ENCODE measurements at regions not wholly inside any gene's neighbourhood (a gene's known extent, or its start where the extent isn't known, plus 50 kb on each side); places are given as distances from the start of the nearest gene placed in this dataset.
"Not testable (repeated sequence)": the region's sequence is repeated elsewhere in the genome, so short reads cannot be mapped to it uniquely, and the experiment has no call there.

- Histone ChIP-seq H3K27ac (no peak overlapping the region), H3K4me3 (no peak overlapping the region), H3K4me1 (replicated peaks in 1 of 2) (no peaks in the 10 kb centered on the region)
- no peak for ATAC-seq (replicated peaks in 6 of 8)
- WGBS, 10 experiments = 38 to 94% (median 83%) methylated on average over 1 to 5 of the region's 5 CpGs; no CpG with 5 or more reads in 1 of the 10 experiments
- in situ Hi-C loops (cut with MboI; ENCODE audit: low pct_unique_long_range_greater_than_20kb in 2 of 9, low sequenced_read_pairs in 9 of 9, unreplicated experiment in 9 of 9) = no loop called here
Observed at GRCh38 chr7:46613116-46613515, 692.0 kb upstream of the IGFBP3 start.

GRCh38 chr7:46611508-46611907 lies 690.4 kb upstream of the IGFBP3 start:
- ATAC-seq (replicated peaks in 6 of 8) = no peak

GRCh38 chr7:46610746-46611145 lies 689.7 kb upstream of the IGFBP3 start:
- in situ Hi-C loops (cut with MboI; ENCODE audit: low pct_unique_long_range_greater_than_20kb in 2 of 9, low sequenced_read_pairs in 9 of 9, unreplicated experiment in 9 of 9) = no loop called here
- Histone ChIP-seq H3K27ac (no peak overlapping the region), H3K4me1 (replicated peaks in 1 of 2) (peaks cover 3 to 10% of the 10 kb centered on the region in 2 donors), H3K4me3 (no peak overlapping the region)
- no peak for ATAC-seq (replicated peaks in 6 of 8)
- WGBS, 10 experiments = 0 to 100% (median 71%) methylated on average over 1 to 2 of the region's 2 CpGs; no CpG with 5 or more reads in 5 of the 10 experiments

More at GRCh38 chr7:46611508-46611907, 690.4 kb upstream of the IGFBP3 start:
- WGBS, 10 experiments = 63 to 100% (median 87%) methylated on average over 2 of the region's 2 CpGs
- H3K4me3 ChIP-seq = no peak overlapping the region
- no peak overlapping the region for H3K27ac ChIP-seq
- in situ Hi-C loops (cut with MboI; ENCODE audit: low pct_unique_long_range_greater_than_20kb in 2 of 9, low sequenced_read_pairs in 9 of 9, unreplicated experiment in 9 of 9) = no loop called here
- H3K4me1 ChIP-seq (replicated peaks in 1 of 2) = peaks cover 3 to 8% of the 10 kb centered on the region in 2 donors

GRCh38 chr7:46607176-46607575 lies 686.1 kb upstream of the IGFBP3 start:
- no peak for ATAC-seq (replicated peaks in 6 of 8)
- Histone ChIP-seq H3K4me3 (no peak overlapping the region), H3K27ac (no peak overlapping the region), H3K4me1 (replicated peaks in 1 of 2) (peaks cover 3 to 10% of the 10 kb centered on the region in 2 donors)
- in situ Hi-C loops (cut with MboI; ENCODE audit: low pct_unique_long_range_greater_than_20kb in 2 of 9, low sequenced_read_pairs in 9 of 9, unreplicated experiment in 9 of 9) = no loop called here
- 53 to 95% (median 82%) methylated on average over 2 to 3 of the region's 4 CpGs for WGBS, 10 experiments

GRCh38 chr7:46606761-46607160 lies 685.7 kb upstream of the IGFBP3 start:
- peaks cover 3 to 10% of the 10 kb centered on the region in 2 donors for H3K4me1 ChIP-seq (replicated peaks in 1 of 2)
- WGBS, 10 experiments = 86 to 100% (median 94%) methylated on average over 1 to 3 of the region's 3 CpGs; no CpG with 5 or more reads in 2 of the 10 experiments
- no peak overlapping the region for H3K27ac ChIP-seq
- ATAC-seq (replicated peaks in 6 of 8) = peak in 5 of 8 experiments; percentile 39 to 69 (median 61)
- in situ Hi-C loops (cut with MboI; ENCODE audit: low pct_unique_long_range_greater_than_20kb in 2 of 9, low sequenced_read_pairs in 9 of 9, unreplicated experiment in 9 of 9) = no loop called here
- H3K4me3 ChIP-seq = no peak overlapping the region

- in situ Hi-C loops (cut with MboI; ENCODE audit: low pct_unique_long_range_greater_than_20kb in 2 of 9, low sequenced_read_pairs in 9 of 9, unreplicated experiment in 9 of 9) = no loop called here
- ATAC-seq (replicated peaks in 6 of 8) = no peak
- H3K27ac ChIP-seq = no peak overlapping the region
- H3K4me1 ChIP-seq (replicated peaks in 1 of 2) = peaks cover 3 to 10% of the 10 kb centered on the region in 2 donors
- no peak overlapping the region for H3K4me3 ChIP-seq
- WGBS, 10 experiments = 0 to 100% (median 85%) methylated on average over 1 to 3 of the region's 3 CpGs
Observed at GRCh38 chr7:46604241-46604661, 683.2 kb upstream of the IGFBP3 start.

GRCh38 chr7:46603780-46604179 lies 682.7 kb upstream of the IGFBP3 start:
- no peak overlapping the region for H3K27ac ChIP-seq

GRCh38 chr7:46603296-46603752 lies 682.3 kb upstream of the IGFBP3 start:
- in situ Hi-C loops (cut with MboI; ENCODE audit: low pct_unique_long_range_greater_than_20kb in 2 of 9, low sequenced_read_pairs in 9 of 9, unreplicated experiment in 9 of 9) = no loop called here
- 53 to 100% (median 73%) methylated on average over 1 to 4 of the region's 7 CpGs; no CpG with 5 or more reads in 6 of the 10 experiments for WGBS, 10 experiments
- no peak overlapping the region for H3K27ac ChIP-seq

More at GRCh38 chr7:46603780-46604179, 682.7 kb upstream of the IGFBP3 start:
- in situ Hi-C loops (cut with MboI; ENCODE audit: low pct_unique_long_range_greater_than_20kb in 2 of 9, low sequenced_read_pairs in 9 of 9, unreplicated experiment in 9 of 9) = no loop called here
- WGBS, 10 experiments = 15 to 94% (median 80%) methylated on average over 1 to 11 of the region's 11 CpGs; no CpG with 5 or more reads in 4 of the 10 experiments
- no peak overlapping the region for H3K4me3 ChIP-seq
- peaks cover 3 to 10% of the 10 kb centered on the region in 2 donors for H3K4me1 ChIP-seq (replicated peaks in 1 of 2)
- peak in 7 of 8 experiments; percentile 26 to 88 (median 46) for ATAC-seq (replicated peaks in 6 of 8)

GRCh38 chr7:46600340-46600739 lies 679.3 kb upstream of the IGFBP3 start:
- no peak for ATAC-seq (replicated peaks in 6 of 8)
- no peak overlapping the region for H3K27ac ChIP-seq
- no peaks in the 10 kb centered on the region for H3K4me1 ChIP-seq (replicated peaks in 1 of 2)
- in situ Hi-C loops (cut with MboI; ENCODE audit: low pct_unique_long_range_greater_than_20kb in 2 of 9, low sequenced_read_pairs in 9 of 9, unreplicated experiment in 9 of 9) = no loop called here
- H3K4me3 ChIP-seq = no peak overlapping the region
- WGBS, 10 experiments = 0 to 93% (median 68%) methylated on average over 3 to 4 of the region's 5 CpGs; no CpG with 5 or more reads in 6 of the 10 experiments

More at GRCh38 chr7:46603296-46603752, 682.3 kb upstream of the IGFBP3 start:
- Histone ChIP-seq H3K4me1 (replicated peaks in 1 of 2) (peaks cover 3 to 10% of the 10 kb centered on the region in 2 donors), H3K4me3 (no peak overlapping the region)
- ATAC-seq (replicated peaks in 6 of 8) = peak in 5 of 8 experiments; percentile 32 to 82 (median 50)

GRCh38 chr7:46594831-46595230 lies 673.8 kb upstream of the IGFBP3 start:
- no CpG with 5 or more reads among the region's 1 CpG for WGBS, 10 experiments
- ATAC-seq (replicated peaks in 6 of 8) = not testable (repeated sequence)

GRCh38 chr7:46590918-46591905 lies 670.1 kb upstream of the IGFBP3 start:
- 40 to 100% (median 74%) methylated on average over 1 to 7 of the region's 10 CpGs; no CpG with 5 or more reads in 1 of the 10 experiments for WGBS, 10 experiments
- H3K4me3 ChIP-seq; ATAC-seq (replicated peaks in 6 of 8); H3K4me1 ChIP-seq (replicated peaks in 1 of 2); in situ Hi-C loops (cut with MboI; ENCODE audit: low pct_unique_long_range_greater_than_20kb in 2 of 9, low sequenced_read_pairs in 9 of 9, unreplicated experiment in 9 of 9); H3K27ac ChIP-seq: not testable (repeated sequence)

More at GRCh38 chr7:46594831-46595230, 673.8 kb upstream of the IGFBP3 start:
- H3K27ac ChIP-seq; in situ Hi-C loops (cut with MboI; ENCODE audit: low pct_unique_long_range_greater_than_20kb in 2 of 9, low sequenced_read_pairs in 9 of 9, unreplicated experiment in 9 of 9); H3K4me3 ChIP-seq; H3K4me1 ChIP-seq (replicated peaks in 1 of 2): not testable (repeated sequence)

- in situ Hi-C loops (cut with MboI; ENCODE audit: low pct_unique_long_range_greater_than_20kb in 2 of 9, low sequenced_read_pairs in 9 of 9, unreplicated experiment in 9 of 9) = no loop called here
- 0 to 100% (median 86%) methylated on average over 1 to 5 of the region's 5 CpGs; no CpG with 5 or more reads in 1 of the 10 experiments for WGBS, 10 experiments
- Histone ChIP-seq H3K27ac (no peak overlapping the region), H3K4me3 (no peak overlapping the region), H3K4me1 (replicated peaks in 1 of 2) (no peaks in the 10 kb centered on the region)
- ATAC-seq (replicated peaks in 6 of 8) = peak in 1 of 8 experiments; percentile 77
Observed at GRCh38 chr7:46589286-46589685, 668.2 kb upstream of the IGFBP3 start.

GRCh38 chr7:46586406-46586805 lies 665.3 kb upstream of the IGFBP3 start:
- Histone ChIP-seq H3K4me3 (no peak overlapping the region), H3K27ac (no peak overlapping the region), H3K4me1 (replicated peaks in 1 of 2) (no peaks in the 10 kb centered on the region)
- in situ Hi-C loops (cut with MboI; ENCODE audit: low pct_unique_long_range_greater_than_20kb in 2 of 9, low sequenced_read_pairs in 9 of 9, unreplicated experiment in 9 of 9) = no loop called here
- 0 to 89% (median 38%) methylated on average over 1 of the region's 1 CpG; no CpG with 5 or more reads in 3 of the 10 experiments for WGBS, 10 experiments
- no peak for ATAC-seq (replicated peaks in 6 of 8)
